ENCODE measurements at regions not wholly inside any gene's neighbourhood (a gene's known extent, or its start where the extent isn't known, plus 50 kb on each side); places are given as distances from the start of the nearest gene placed in this dataset.

DNA sequence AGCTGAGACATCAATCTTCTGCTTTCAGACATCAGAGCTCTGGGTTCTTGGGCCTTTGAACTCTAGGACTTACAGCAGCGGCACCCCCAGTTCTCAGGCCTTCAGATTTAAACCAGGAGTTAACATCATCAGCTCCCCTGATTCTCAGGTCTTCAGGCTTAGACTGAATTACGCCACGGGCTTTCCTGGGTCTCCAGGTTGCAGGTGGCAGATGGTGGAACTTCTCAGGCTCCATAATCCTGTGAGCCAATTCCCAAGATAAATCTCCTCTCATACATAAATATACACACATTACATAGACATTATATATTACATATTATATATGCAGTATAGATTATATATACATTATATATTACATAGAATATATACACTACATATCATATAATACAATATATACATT lies 408.9 kb upstream of the AUTS2 start:
- TF ChIP-seq, protein P1, sequence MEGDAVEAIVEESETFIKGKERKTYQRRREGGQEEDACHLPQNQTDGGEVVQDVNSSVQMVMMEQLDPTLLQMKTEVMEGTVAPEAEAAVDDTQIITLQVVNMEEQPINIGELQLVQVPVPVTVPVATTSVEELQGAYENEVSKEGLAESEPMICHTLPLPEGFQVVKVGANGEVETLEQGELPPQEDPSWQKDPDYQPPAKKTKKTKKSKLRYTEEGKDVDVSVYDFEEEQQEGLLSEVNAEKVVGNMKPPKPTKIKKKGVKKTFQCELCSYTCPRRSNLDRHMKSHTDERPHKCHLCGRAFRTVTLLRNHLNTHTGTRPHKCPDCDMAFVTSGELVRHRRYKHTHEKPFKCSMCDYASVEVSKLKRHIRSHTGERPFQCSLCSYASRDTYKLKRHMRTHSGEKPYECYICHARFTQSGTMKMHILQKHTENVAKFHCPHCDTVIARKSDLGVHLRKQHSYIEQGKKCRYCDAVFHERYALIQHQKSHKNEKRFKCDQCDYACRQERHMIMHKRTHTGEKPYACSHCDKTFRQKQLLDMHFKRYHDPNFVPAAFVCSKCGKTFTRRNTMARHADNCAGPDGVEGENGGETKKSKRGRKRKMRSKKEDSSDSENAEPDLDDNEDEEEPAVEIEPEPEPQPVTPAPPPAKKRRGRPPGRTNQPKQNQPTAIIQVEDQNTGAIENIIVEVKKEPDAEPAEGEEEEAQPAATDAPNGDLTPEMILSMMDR (IDR thresholded peaks at IDR 0.05; ENCODE audit: borderline replicate concordance, extremely low read depth, low read length, poor library complexity, severe bottlenecking), result no peak
- no peak for TF ChIP-seq EZH2 (IDR thresholded peaks at IDR 0.05; ENCODE audit: borderline replicate concordance, low read depth, low read length, severe bottlenecking)

Measured in DND-41 (cell line).